ENCODE measurements at regions not wholly inside any gene's neighbourhood (a gene's known extent, or its start where the extent isn't known, plus 50 kb on each side); places are given as distances from the start of the nearest gene placed in this dataset.

DNA sequence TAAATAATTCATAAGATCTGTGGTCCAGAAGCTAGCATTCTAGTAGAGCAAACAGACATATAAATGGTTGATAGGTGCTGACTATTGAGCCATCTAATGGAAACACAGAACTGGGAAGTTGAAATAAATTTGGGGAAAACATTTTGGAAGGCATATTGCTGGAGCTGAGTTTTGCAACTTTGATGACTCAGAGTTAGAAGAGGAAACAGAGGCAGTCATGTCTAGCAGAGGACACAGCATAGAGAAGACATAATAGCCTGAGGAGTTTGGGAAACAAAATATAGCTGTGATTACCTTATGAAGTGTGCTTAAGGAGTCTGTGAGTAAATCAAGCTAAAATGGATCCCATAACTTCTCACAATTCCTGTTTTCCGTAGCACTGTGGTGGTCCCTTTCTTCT, 86.9 kb upstream of the FLRT2 start:
- no peak for DNase-seq
- no peak overlapping the region for H3K4me3 ChIP-seq (ENCODE audit: low read length)
- WGBS (ENCODE audit: insufficient coverage, low lambda C conversion rate), result no CpG with 5 or more reads among the region's 1 CpG

GRCh38 chr14:85444635-85445034, 85.3 kb upstream of the FLRT2 start:
- no CpG with 5 or more reads among the region's 3 CpGs for WGBS (ENCODE audit: insufficient coverage, low lambda C conversion rate)
- Histone ChIP-seq H3K36me3 (ENCODE audit: control insufficient read depth, insufficient read depth, low read length) (no peaks in the 10 kb centered on the region), H3K27me3 (ENCODE audit: control insufficient read depth, insufficient read depth, low read length) (no peaks in the 10 kb centered on the region), H3K4me3 (ENCODE audit: low read length) (no peak overlapping the region), H3K27ac (ENCODE audit: low read length) (no peak overlapping the region), H3K4me1 (ENCODE audit: control insufficient read depth, insufficient read depth, low read length) (no peaks in the 10 kb centered on the region), H3K9me3 (ENCODE audit: control insufficient read depth, low read depth, low read length) (no peaks in the 10 kb centered on the region)
- DNase-seq, result no peak

More for the DNA sequence above, 86.9 kb upstream of the FLRT2 start:
- H3K27ac ChIP-seq (ENCODE audit: low read length), result no peak overlapping the region
- H3K9me3 ChIP-seq (ENCODE audit: control insufficient read depth, low read depth, low read length), result no peaks in the 10 kb centered on the region
- H3K27me3 ChIP-seq (ENCODE audit: control insufficient read depth, insufficient read depth, low read length), result no peaks in the 10 kb centered on the region
- no peaks in the 10 kb centered on the region for H3K4me1 ChIP-seq (ENCODE audit: control insufficient read depth, insufficient read depth, low read length)
- no peaks in the 10 kb centered on the region for H3K36me3 ChIP-seq (ENCODE audit: control insufficient read depth, insufficient read depth, low read length)

DNA sequence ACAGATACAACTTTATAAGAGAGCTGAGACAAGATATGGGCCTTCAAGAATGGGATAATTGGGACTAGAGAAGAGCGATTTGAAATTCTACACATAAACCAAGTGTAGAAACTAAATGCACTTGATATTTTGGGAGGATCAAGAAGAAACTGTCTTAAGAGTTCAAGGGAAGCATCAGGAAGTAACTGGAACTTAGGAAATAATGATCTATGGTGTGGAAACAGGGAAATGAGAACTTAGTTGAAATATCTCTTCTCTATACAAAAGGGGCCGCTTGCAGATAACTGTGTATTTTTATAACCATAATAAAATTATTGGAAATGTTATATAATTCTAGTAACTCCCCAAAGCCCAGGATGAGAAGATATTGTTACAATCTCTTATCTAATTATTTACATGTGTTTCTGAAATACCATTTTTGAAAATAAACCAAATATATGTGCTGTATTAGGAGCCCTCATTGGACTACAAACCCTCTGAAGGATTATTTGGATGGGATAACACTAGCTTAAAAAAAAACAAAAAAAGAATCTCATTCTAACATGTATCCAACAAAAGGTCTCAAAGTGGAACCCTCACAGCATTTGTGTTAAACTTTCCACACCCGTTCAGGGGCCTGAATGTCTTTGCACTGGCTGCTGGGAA, 84.7 kb upstream of the FLRT2 start:
- 100% methylated on average over 1 of the region's 3 CpGs for WGBS (ENCODE audit: insufficient coverage, low lambda C conversion rate)
- no peak for DNase-seq
- no peak overlapping the region for H3K27ac ChIP-seq (ENCODE audit: low read length)
- H3K36me3 ChIP-seq (ENCODE audit: control insufficient read depth, insufficient read depth, low read length), result no peaks in the 10 kb centered on the region
- H3K4me1 ChIP-seq (ENCODE audit: control insufficient read depth, insufficient read depth, low read length), result no peaks in the 10 kb centered on the region
- no peaks in the 10 kb centered on the region for H3K9me3 ChIP-seq (ENCODE audit: control insufficient read depth, low read depth, low read length)
- no peaks in the 10 kb centered on the region for H3K27me3 ChIP-seq (ENCODE audit: control insufficient read depth, insufficient read depth, low read length)
- H3K4me3 ChIP-seq (ENCODE audit: low read length), result no peak overlapping the region

- no CpG with 5 or more reads among the region's 2 CpGs for WGBS (ENCODE audit: insufficient coverage, low lambda C conversion rate)
- no peaks in the 10 kb centered on the region for H3K27me3 ChIP-seq (ENCODE audit: control insufficient read depth, insufficient read depth, low read length)
- no peaks in the 10 kb centered on the region for H3K4me1 ChIP-seq (ENCODE audit: control insufficient read depth, insufficient read depth, low read length)
- no peak overlapping the region for H3K4me3 ChIP-seq (ENCODE audit: low read length)
- DNase-seq, result no peak
- H3K9me3 ChIP-seq (ENCODE audit: control insufficient read depth, low read depth, low read length), result no peaks in the 10 kb centered on the region
- no peaks in the 10 kb centered on the region for H3K36me3 ChIP-seq (ENCODE audit: control insufficient read depth, insufficient read depth, low read length)
- no peak overlapping the region for H3K27ac ChIP-seq (ENCODE audit: low read length)
Measured at GRCh38 chr14:85447883-85448282, 82.1 kb upstream of the FLRT2 start.

DNA sequence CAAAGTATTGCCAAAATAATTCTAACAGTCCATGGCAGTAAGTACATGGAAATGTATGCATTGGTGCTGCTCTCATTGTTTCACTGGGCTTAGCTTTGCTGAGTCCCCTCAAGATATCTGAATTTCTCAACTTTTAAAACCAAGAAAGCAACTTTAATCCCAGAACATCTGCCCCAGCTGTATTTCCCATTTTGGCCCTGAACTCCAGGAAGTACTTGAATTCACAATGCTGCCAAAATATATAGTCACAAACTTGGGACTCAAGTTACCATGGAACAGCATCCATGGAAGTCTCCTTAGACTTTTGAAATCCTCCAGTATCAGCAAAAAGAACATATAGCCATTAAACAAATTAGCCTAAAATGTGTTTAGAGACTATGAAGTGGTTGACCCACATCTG, 78.5 kb upstream of the FLRT2 start:
- DNase-seq, result no peak
- H3K9me3 ChIP-seq (ENCODE audit: control insufficient read depth, low read depth, low read length), result no peaks in the 10 kb centered on the region
- H3K4me1 ChIP-seq (ENCODE audit: control insufficient read depth, insufficient read depth, low read length), result no peaks in the 10 kb centered on the region
- H3K4me3 ChIP-seq (ENCODE audit: low read length), result no peak overlapping the region
- no peak overlapping the region for H3K27ac ChIP-seq (ENCODE audit: low read length)
- no peaks in the 10 kb centered on the region for H3K36me3 ChIP-seq (ENCODE audit: control insufficient read depth, insufficient read depth, low read length)
- H3K27me3 ChIP-seq (ENCODE audit: control insufficient read depth, insufficient read depth, low read length), result no peaks in the 10 kb centered on the region

DNA sequence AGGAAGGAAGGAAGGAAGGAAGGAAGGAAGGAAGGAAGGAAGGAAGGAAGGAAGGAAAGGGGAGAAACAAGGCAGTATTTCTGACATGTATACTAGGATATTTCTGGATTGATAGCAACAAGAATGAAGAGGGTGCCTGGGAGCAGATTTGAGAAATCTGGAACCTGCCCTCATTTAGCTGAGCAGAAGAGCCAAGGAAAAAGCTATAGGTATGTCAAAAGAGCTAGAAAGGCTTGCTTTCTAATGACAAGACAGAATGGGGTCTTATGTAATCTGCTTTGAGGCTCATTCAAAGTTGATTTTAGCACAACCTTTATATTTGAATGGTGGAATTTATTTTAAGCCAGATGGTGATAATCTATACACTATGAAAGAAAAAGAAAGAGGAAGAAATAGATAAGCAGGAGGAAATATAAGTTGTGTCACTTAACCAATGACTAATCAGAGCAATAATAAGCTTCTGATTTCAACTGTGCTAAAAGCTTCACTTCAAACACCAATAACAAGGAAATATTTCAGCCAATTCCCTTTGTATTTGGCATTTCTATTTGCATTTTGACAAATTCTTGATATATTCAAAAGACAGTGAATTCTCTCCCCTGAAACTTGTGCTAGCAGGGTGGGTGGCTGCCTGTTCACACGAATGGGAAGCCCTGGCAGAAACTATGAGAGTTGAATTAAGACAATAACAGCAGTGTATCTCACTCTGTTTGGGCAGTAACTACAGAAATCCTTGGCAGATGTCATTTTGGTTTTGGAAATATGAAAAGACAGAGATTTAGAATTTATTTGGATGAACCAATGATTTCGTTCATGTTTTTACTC, 76.3 kb upstream of the FLRT2 start:
- H3K27ac ChIP-seq (ENCODE audit: low read length), result no peak overlapping the region
- no peaks in the 10 kb centered on the region for H3K27me3 ChIP-seq (ENCODE audit: control insufficient read depth, insufficient read depth, low read length)
- 88% methylated on average over 1 of the region's 2 CpGs for WGBS (ENCODE audit: insufficient coverage, low lambda C conversion rate)

GRCh38 chr14:85454226-85454813, 75.6 kb upstream of the FLRT2 start:
- Histone ChIP-seq H3K9me3 (ENCODE audit: control insufficient read depth, low read depth, low read length) (no peaks in the 10 kb centered on the region), H3K4me1 (ENCODE audit: control insufficient read depth, insufficient read depth, low read length) (no peaks in the 10 kb centered on the region), H3K36me3 (ENCODE audit: control insufficient read depth, insufficient read depth, low read length) (no peaks in the 10 kb centered on the region), H3K27me3 (ENCODE audit: control insufficient read depth, insufficient read depth, low read length) (no peaks in the 10 kb centered on the region), H3K4me3 (ENCODE audit: low read length) (no peak overlapping the region), H3K27ac (ENCODE audit: low read length) (no peak overlapping the region)
- WGBS (ENCODE audit: insufficient coverage, low lambda C conversion rate), result 13% methylated on average over 2 of the region's 3 CpGs
- DNase-seq, result peak in 1 of 2 donors; percentile 20

More for the DNA sequence above, 76.3 kb upstream of the FLRT2 start:
- H3K4me3 ChIP-seq (ENCODE audit: low read length), result no peak overlapping the region
- no peaks in the 10 kb centered on the region for H3K9me3 ChIP-seq (ENCODE audit: control insufficient read depth, low read depth, low read length)
- H3K36me3 ChIP-seq (ENCODE audit: control insufficient read depth, insufficient read depth, low read length), result no peaks in the 10 kb centered on the region
- no peaks in the 10 kb centered on the region for H3K4me1 ChIP-seq (ENCODE audit: control insufficient read depth, insufficient read depth, low read length)
- DNase-seq, result no peak

DNA sequence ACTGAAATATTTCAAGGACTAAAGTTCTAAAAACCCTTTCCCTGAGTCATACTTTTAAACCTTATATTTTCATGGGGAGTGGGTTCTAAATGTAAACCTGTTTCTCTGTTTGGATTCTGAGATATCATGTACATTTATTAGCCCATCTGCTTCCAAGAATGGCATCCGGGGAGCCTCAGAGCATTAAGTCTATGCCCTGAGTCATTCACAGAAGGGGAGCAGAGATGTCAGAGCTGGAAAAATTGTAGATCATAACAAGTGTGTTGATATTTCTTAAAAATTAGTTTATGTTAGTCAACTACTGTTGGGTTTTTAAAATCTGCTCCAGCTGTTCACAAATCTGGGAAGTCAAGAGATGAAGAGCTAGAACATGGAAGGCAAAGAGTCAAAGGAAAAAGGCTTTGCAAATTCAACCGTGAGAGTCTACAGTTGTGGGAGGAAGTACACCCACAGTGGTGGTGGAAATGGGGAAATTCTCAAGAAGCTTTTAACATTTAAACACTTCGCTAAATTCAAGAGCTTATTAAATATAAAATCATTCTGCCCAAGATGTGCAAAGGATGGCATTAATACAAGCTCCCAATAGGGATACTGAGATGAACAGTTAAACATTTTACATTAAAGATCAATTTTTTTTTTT, 70.5 kb upstream of the FLRT2 start:
- Histone ChIP-seq H3K27me3 (ENCODE audit: control insufficient read depth, insufficient read depth, low read length) (no peaks in the 10 kb centered on the region), H3K27ac (ENCODE audit: low read length) (no peak overlapping the region), H3K9me3 (ENCODE audit: control insufficient read depth, low read depth, low read length) (no peaks in the 10 kb centered on the region), H3K36me3 (ENCODE audit: control insufficient read depth, insufficient read depth, low read length) (no peaks in the 10 kb centered on the region), H3K4me1 (ENCODE audit: control insufficient read depth, insufficient read depth, low read length) (no peaks in the 10 kb centered on the region), H3K4me3 (ENCODE audit: low read length) (no peak overlapping the region)
- no CpG with 5 or more reads among the region's 3 CpGs for WGBS (ENCODE audit: insufficient coverage, low lambda C conversion rate)
- DNase-seq, result no peak

DNA sequence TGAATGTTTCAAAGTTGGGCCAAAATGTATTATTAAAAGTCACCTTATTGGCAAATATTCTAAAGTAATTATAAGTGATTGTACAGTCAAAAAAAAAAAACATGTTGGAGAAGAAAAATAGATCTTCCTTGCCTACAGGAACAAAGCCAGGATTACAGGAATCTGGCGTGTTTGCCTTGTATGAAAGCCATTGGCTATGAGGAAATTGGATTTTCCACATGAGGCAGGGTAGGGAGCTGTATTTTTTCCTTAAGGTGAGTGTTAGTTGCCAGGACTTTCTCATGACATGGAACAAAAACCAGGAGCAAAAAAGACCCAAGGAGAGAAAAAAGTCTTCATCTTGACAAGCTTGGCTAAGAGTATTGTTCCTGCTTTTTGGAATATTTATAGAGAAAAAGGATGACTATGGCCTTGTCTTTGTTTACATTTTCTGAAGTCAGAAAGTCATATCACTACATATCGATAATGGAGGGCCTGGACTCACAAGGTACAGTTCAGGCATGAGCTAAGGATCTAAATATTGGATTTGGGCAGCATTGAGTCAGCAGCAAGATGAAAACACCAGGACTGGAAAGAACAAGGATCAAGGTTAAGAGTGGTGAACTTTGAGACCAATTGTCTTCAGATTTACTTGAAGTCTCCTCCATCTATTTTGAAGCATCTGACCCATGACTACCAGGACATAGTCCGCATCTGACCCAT, 68.4 kb upstream of the FLRT2 start:
- Histone ChIP-seq H3K4me1 (ENCODE audit: control insufficient read depth, insufficient read depth, low read length) (no peaks in the 10 kb centered on the region), H3K36me3 (ENCODE audit: control insufficient read depth, insufficient read depth, low read length) (no peaks in the 10 kb centered on the region), H3K27ac (ENCODE audit: low read length) (no peak overlapping the region), H3K9me3 (ENCODE audit: control insufficient read depth, low read depth, low read length) (no peaks in the 10 kb centered on the region), H3K4me3 (ENCODE audit: low read length) (no peak overlapping the region), H3K27me3 (ENCODE audit: control insufficient read depth, insufficient read depth, low read length) (no peaks in the 10 kb centered on the region)
- no peak for DNase-seq
- 100% methylated on average over 1 of the region's 3 CpGs for WGBS (ENCODE audit: insufficient coverage, low lambda C conversion rate)

DNA sequence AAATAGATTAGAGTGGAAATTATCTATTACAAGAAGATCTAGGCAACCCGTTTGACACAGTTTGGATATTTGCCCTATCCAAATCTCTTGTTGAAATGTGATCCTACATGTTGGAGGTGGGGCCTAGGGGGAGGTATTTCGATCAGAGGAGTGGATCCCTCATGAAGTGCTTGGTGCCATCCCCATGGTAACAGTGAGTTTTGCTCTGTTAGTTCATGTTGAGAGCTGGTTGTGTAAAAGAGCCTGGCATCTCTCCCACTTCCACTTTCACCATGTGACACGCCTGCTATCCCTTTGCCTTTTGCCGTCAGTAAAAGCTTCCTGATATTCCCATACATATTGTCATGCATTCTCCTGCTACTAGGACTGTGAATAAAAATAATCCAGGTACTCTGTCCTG, 66.4 kb upstream of the FLRT2 start:
- H3K4me1 ChIP-seq (ENCODE audit: control insufficient read depth, insufficient read depth, low read length), result no peaks in the 10 kb centered on the region
- WGBS (ENCODE audit: insufficient coverage, low lambda C conversion rate), result no CpG with 5 or more reads among the region's 4 CpGs
- peak in 1 of 2 donors; percentile 38 for DNase-seq
- H3K27ac ChIP-seq (ENCODE audit: low read length), result no peak overlapping the region
- H3K27me3 ChIP-seq (ENCODE audit: control insufficient read depth, insufficient read depth, low read length), result no peaks in the 10 kb centered on the region
- H3K4me3 ChIP-seq (ENCODE audit: low read length), result no peak overlapping the region
- no peaks in the 10 kb centered on the region for H3K36me3 ChIP-seq (ENCODE audit: control insufficient read depth, insufficient read depth, low read length)
- no peaks in the 10 kb centered on the region for H3K9me3 ChIP-seq (ENCODE audit: control insufficient read depth, low read depth, low read length)
